WTC11 (cell line): ENCODE measurements at regions not wholly inside any gene's neighbourhood (a gene's known extent, or its start where the extent isn't known, plus 50 kb on each side); places are given as distances from the start of the nearest gene placed in this dataset.

Experiments
- CREB1 ChIP-seq: sonication (generic); formaldehyde crosslinking; IDR thresholded peaks from 2 replicates; pipeline ENCODE4 v1.8.0; 2023; ENCODE audit warnings: mild to moderate bottlenecking, missing genetic modification reagents
- ESRRA ChIP-seq: sonication (generic); formaldehyde crosslinking; IDR thresholded peaks from 2 replicates; pipeline ENCODE4 v1.8.1; 2022; ENCODE audit warnings: mild to moderate bottlenecking, missing genetic modification reagents, borderline replicate concordance
- ETV6 ChIP-seq: sonication (generic); formaldehyde crosslinking; IDR thresholded peaks from 2 replicates; pipeline ENCODE4 v1.8.1; 2022; ENCODE audit warnings: mild to moderate bottlenecking, missing genetic modification reagents
- FOXK1 ChIP-seq: sonication (generic); formaldehyde crosslinking; IDR thresholded peaks from 2 replicates; pipeline ENCODE4 v1.8.0; 2022; ENCODE audit warnings: mild to moderate bottlenecking, moderate library complexity, missing genetic modification reagents
- IRF2 ChIP-seq: sonication (generic); formaldehyde crosslinking; IDR thresholded peaks from 2 replicates; pipeline ENCODE4 v1.8.0; 2022; ENCODE audit warnings: low read depth, missing genetic modification reagents, borderline replicate concordance
- ZBTB21 ChIP-seq: sonication (generic); formaldehyde crosslinking; IDR thresholded peaks from 2 replicates; pipeline ENCODE4 v1.8.1; 2023; ENCODE audit warnings: mild to moderate bottlenecking, missing genetic modification reagents, borderline replicate concordance
- TF ChIP-seq, protein P1 (sequence below): fragments of 200-600 bp; IDR thresholded peaks from 2 replicates; pipeline ENCODE4 v1.8.0; 2022; ENCODE audit warnings: antibody characterized with exemption
- TF ChIP-seq, protein P2 (sequence below): sonication (generic); formaldehyde crosslinking; IDR thresholded peaks from 2 replicates; pipeline ENCODE4 v1.8.1; 2022; ENCODE audit warnings: low read depth, missing genetic modification reagents, borderline replicate concordance

DNA sequence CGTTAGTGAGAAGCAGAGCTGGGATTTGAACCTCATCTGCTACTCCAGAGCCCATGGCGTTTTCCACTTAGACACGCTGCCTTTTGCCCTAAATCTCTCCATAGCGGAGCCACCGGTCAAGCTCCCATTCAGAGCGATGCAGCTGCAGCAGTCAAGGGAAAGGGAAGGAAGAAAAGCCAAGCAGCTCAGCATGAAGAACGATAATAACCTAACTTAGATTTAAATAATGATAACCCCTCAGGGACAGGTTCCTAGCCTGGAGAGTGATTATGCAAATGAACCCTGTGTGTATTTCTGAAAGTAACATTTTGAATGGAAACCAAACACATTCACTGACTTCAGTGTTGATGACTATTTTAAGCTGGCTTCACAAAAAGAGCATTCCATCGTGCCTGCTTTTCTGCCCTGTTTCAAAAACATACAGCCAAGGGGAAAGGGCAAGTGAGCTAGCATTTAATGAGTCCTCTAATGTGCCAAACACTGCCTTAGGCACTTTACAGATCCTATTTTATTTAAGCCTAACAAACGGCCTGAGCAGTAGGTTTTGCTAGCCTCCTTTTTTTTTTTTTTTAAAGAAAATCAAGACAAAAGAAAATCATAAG is 798.3 kb downstream of the CDH8 start:
- TF ChIP-seq, protein P1, sequence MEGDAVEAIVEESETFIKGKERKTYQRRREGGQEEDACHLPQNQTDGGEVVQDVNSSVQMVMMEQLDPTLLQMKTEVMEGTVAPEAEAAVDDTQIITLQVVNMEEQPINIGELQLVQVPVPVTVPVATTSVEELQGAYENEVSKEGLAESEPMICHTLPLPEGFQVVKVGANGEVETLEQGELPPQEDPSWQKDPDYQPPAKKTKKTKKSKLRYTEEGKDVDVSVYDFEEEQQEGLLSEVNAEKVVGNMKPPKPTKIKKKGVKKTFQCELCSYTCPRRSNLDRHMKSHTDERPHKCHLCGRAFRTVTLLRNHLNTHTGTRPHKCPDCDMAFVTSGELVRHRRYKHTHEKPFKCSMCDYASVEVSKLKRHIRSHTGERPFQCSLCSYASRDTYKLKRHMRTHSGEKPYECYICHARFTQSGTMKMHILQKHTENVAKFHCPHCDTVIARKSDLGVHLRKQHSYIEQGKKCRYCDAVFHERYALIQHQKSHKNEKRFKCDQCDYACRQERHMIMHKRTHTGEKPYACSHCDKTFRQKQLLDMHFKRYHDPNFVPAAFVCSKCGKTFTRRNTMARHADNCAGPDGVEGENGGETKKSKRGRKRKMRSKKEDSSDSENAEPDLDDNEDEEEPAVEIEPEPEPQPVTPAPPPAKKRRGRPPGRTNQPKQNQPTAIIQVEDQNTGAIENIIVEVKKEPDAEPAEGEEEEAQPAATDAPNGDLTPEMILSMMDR: no peak
- no peak for TF ChIP-seq ESRRA (CRISPR knock-in tag)
- TF ChIP-seq, protein P2, sequence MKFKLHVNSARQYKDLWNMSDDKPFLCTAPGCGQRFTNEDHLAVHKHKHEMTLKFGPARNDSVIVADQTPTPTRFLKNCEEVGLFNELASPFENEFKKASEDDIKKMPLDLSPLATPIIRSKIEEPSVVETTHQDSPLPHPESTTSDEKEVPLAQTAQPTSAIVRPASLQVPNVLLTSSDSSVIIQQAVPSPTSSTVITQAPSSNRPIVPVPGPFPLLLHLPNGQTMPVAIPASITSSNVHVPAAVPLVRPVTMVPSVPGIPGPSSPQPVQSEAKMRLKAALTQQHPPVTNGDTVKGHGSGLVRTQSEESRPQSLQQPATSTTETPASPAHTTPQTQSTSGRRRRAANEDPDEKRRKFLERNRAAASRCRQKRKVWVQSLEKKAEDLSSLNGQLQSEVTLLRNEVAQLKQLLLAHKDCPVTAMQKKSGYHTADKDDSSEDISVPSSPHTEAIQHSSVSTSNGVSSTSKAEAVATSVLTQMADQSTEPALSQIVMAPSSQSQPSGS: no peak
- TF ChIP-seq ETV6 (CRISPR knock-in tag): no peak
- TF ChIP-seq IRF2: no peak
- TF ChIP-seq FOXK1 (CRISPR knock-in tag): no peak
- TF ChIP-seq CREB1 (CRISPR knock-in tag): no peak
- no peak for TF ChIP-seq ZBTB21 (CRISPR knock-in tag)
